ENCODE measurements at regions not wholly inside any gene's neighbourhood (a gene's known extent, or its start where the extent isn't known, plus 50 kb on each side); places are given as distances from the start of the nearest gene placed in this dataset.

DNA sequence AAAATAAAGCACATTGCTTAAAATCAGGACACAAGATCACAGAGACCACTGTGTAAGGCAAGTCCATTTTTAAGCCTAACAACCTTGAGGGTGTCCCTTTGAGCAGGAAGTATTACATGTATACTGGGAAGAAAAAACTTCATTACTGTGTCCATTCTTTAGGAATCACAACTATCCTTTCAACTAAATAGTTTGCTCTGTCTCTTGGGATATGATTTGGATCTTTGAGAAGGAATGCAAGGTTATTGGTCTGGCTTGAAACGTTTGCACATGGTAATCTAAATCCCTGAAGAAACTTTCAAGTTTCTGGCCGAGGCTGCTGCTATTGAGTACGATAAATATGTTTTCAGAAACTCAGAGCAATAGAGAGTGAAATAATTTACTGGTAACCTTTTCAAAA, 923.0 kb upstream of the SEMA6A start:
- DNase-seq (ENCODE audit: low spot score) = no peak

DNA sequence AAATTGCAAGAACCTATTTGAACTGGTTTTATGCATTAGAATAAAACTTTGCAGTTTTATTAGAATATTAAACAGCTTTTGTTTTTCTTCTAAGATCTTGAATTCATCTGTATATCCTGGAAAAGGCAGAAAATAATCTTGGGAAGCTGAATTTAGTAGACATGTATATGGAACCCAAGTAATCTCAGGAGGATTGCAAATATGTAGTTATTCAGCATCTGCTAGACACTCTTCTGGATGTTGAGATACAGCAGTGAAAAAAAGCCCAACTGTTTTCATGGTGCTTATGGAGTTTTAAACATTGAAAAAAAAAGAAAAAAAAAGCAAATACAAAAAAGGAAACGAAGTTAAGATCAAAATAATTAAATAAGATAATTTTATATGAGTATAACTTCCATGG, 922.2 kb upstream of the SEMA6A start:
- no peak for DNase-seq (ENCODE audit: low spot score)

DNA sequence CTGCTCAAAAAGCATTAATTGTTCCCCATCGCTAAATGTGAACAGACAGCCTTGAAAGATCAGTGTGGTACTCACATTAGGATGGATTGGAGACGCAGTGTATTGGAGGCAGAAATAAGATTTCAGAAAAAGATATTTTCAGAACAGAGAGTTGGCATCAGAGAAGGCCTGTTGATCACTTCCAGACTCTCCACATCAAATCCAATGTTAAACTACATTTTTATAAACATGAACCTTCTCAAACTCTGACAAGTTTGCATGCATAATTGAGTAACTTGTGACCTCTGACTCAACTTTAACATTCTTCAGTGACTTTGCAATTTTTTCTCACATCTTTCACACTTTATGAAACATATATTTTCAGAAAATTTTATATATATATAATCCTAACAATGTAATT, 919.6 kb upstream of the SEMA6A start:
- no peak for DNase-seq (ENCODE audit: low spot score)

DNA sequence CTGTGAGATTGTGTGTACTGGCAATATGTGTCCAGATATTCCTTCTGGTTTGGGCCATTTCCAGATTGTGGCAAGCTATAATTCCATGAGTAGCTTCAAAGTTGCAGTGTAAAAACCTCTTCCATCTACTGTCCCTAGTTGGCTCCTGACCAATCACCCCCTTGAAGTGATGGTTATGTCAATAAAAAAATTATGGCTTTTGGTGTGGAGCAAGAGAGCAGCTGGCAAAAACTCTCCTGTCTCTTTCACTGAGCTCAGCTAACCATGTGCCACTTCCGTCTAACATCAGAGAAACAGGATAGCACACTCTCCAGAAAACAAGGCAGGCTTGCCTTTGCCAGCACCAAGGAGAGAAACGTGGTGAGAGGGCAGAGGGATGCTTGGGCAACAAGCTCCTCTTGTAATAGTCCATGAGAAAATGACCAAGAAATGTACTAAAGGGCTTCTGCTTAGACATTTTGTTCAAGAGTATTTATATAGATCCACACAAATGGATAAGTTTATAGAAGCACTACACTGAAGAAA, 914.4 kb upstream of the SEMA6A start:
- DNase-seq (ENCODE audit: low spot score) = no peak

DNA sequence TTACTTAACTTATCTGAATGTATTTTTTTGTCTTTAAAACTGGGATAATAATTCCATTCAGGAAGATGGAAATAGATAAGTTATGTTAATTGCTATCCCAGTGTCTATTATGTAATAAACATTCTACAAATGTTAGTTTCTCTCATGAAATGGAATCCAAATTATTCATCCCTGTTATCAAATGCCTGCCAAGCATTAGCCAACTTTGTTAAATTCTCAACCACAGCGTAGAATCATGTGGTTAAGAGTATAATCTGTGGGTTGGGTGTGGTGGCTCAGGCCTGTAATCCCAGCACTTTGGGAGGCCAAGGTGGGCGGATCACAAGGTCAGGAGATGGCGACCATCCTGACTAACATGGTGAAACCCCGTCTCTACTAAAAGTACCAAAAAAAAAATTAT, 912.9 kb upstream of the SEMA6A start:
- DNase-seq (ENCODE audit: low spot score) = no peak

DNA sequence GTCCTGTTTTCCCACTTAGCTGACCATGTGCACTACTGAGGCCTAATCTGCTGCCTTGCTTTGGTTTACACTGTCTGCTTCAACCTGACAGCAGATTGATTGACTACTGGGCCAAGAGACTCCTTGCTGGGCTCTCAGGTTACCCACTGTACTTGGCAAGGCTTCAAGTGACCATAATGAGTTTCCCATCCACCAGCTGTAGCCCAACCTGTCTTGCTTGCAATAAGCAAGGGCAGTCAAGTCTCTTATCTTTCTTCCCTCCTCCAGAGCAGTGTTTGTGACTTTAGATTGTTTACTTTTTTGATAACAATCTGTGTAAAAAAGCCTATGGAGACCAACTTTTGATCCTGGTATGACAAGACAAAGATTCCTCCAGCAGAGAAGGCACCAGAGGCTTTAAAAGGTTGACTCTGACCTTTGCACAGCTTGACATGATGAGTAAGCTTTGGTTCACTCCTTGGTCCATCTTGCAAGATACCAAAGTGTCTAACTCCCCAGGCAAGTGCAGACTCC, 912.3 kb upstream of the SEMA6A start:
- DNase-seq (ENCODE audit: low spot score) = no peak

DNA sequence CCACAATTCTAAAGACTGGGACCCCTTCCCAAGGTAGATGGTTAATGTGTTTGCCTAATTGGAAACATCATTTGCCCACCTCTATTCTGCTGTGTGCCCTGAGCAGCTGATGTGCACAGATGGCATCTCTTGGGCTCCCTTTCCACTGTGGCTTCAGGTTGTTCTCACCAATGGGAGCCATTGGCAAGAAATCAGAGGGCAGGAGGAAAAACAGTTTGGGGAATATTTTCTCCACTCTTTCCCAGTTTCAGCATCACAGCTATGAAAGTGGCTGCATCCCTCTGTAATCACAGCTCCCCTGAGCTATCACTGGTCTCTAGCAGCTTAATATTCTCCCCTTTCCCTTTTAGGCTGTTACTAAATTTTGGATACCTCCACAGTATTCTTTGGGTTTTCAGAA, 911.6 kb upstream of the SEMA6A start:
- no peak for DNase-seq (ENCODE audit: low spot score)

DNA sequence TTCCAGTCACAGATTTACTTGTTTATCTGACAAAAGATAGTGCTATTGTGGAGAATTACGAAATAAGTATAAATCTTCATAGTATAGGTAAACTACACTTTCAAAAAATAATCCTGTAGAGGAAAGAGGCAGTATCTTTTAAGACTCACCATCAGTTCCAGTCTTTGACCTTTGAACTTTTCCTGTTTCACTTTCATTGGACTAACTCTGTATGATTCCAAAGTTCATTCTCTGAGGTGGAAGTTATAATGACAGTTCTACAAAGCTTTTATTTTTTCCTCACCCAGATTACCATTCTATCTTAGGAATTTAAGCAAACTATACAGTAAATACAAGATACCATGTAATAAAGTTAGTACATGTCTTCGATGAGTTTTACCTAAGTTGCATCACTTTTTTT, 901.3 kb upstream of the SEMA6A start:
- no peak for DNase-seq (ENCODE audit: low spot score)

DNA sequence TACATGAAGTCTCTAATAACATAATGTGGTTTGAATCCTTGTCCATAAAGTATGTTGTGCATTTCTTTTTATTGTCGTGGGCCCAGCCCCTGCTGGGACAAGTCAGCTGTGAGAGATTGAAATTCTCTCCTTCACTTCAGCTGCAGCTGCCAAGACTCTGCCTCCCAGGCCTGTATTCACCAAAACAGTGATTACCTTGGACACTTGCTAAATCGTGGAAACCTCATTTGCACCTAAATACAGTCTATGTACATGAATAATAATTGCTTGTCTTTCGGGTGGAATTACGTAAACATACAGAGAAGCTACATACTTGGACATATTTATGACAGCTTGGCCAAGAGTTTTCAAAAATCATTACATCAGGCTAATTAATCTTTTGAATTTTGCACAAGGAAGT, 898.5 kb upstream of the SEMA6A start:
- DNase-seq (ENCODE audit: low spot score) = no peak

DNA sequence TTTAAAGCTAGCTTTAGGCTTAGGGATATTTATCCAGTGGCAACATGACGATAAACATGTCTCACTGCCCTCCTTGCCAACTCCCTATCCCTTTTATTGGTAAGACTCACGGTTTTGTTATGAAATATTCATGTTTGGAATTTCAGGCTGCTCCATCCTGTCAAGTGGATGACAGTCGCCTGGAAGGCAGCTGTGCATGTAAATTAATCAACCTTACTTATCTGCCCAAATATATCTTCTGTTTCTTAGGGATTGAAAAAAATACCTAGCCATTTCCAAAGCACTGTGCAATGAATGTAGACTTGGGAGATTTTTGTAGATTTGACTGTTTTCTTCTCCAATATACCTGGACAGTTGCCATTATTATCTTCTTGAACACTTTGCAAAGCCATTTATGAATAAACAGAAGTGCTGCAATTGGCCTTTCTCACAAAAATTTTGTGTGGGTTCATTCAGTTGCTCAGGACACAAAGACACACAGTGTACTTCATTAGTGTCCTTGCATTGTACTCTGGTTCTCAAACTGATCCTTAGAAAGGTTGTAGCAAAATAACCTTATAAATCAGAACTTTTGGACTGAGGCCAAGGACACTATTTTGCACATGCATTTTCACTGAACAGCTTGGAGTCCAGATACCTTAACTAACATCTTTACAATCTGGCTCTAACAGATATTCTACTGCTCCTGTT, 889.4 kb upstream of the SEMA6A start:
- DNase-seq (ENCODE audit: low spot score) = no peak

DNA sequence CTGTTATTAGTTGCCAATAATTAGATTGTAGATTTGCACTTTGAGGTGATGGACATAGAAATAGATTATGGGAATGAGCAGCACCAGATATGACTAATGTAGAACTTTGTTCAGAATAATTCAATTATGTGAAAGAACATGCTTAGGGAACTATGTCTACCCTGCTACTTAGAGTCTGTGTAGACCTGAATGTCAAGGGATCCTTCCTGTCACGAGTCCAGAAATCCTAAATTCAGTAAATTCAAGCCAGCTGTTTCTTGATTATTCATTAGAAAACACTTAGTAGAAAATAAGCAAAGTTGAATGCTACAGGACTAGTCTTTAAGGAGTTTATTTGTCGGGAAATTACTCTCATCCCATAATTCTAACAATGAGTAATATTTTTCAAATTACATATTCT, 887.3 kb upstream of the SEMA6A start:
- no peak for DNase-seq (ENCODE audit: low spot score)

DNA sequence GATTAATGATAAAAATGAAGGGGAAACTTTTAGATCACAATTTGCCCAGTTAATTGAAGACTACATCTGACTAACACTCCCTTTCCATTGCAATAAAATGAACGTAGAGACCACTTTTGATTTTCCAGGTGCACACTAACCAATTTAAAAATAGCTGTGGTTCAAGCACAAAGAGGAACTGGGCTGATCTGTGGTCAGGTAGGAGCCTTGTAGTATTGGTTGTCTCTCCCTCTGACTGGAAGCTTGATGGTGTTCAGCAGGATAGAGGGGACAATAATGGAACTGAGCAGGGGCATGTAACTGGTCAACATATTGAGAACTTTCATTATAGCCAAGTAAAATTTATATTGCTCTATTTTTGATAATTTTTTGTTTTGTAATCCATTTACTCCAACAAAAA, 886.8 kb upstream of the SEMA6A start:
- no peak for DNase-seq (ENCODE audit: low spot score)

DNA sequence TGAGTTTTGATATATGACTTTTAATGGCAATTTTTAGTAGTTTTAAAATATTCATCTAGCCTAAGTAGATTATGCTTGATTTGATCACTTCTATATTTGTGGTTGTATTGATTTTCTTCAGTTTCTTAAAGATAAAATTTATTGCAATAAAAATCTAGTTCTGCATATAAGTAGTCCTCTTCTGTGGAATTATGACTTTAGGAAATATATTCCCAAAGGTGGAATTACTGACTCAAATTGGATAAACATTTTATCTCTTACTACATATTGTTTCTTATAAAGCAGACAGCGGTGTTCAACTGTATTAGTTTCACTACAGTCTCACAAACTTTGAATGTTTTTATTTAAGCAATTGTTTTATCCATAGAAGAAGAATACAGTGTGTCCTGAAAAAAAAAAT, 883.0 kb upstream of the SEMA6A start:
- DNase-seq (ENCODE audit: low spot score) = no peak

DNA sequence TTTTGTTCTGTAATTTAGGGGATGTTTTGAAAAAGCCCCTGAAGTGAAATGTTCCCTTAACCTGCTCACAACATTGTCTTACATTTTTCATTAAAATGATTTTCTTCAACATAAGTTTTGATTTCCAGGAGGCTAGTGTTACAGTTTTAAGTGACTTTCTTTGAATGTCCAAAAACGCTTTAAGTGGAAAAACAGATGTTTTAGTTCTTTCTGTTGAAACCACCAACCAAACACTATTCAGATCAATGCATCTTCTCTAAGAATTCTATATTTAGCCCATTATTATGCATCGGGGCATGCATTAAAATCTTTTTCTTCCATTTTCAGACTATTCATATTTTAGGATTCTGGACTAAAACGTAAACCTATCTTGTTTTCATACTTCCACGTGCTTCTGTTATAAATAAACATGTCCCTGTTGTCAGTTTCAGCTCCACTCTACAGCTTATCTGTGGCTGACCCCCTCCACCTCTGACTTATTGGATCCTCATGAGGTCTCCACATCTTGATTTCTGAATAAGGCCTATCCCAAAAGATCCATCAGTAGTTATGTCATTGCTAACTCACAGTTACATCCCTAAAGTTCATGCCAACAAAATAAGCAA, 882.3 kb upstream of the SEMA6A start:
- no peak for DNase-seq (ENCODE audit: low spot score)

DNA sequence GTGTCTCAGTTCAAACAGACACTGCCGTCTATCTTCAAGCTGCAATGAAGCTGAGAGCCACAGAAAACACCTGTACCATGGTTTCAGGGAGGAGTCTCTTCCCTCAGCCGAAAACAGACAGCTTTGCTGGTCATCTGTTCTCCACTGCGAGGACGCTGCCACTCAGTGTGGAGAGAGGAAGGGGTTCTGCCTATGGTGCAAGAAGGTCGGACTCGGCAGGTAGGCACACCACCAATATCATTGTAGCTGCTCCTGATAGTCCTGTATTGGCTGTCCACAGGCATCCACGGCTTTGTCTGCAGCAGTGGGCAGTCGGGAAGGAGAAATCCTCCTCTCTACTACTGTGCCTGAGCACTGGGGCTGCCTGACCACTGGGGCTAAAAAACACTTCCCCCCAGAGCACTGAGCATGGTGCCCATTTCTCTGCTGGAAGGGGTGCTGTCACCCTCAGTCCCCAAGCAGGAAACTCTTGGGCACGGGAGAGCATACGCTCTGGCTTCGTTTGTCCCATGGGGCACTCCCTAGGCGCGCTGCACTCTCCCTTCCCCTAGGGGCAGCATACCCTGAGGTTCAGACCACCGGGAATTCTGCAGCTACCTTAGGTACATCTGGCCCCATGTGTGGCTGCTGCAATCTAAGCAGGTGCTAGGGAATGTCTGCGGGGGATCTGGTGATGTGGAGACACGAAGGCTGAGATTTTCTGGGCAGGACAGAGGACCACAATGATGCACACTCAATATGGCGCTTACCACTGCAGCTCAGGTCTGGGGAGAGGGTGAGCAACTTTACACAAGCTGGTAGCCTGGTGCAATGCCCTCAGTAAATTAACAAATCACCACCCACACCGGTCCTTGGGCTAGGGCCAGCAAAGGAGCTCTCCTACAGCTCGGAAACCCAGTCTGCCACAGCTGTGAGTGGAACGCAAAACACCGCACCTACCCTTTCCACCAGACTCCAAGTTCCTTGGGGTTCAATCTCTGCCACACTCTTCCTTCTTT, 880.9 kb upstream of the SEMA6A start:
- DNase-seq (ENCODE audit: low spot score) = no peak

DNA sequence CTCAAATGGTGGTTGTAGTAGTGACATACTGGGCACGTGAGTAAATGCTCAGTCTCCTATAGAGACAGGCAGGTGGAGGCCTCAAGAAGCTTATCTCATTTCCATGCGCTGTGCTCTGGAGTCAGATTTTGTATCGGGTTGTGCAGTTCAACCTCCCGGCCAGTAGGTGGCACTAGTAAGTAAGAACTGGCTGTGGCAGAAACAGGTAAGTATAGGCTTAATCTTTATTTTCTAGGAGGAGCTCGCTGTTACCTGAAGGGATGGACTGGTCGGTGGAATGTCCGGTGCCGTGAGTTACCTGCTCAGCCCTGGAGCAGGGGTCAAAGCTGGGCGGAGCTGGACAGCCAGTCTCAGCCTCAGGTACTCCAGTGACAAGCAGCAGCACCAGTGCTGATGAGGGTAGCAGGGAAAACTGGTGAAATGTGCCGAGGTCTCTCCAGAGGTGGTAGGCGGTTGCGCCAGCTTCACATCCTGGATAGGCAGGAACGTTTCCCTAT, 880.1 kb upstream of the SEMA6A start:
- peak; percentile 7 for DNase-seq (ENCODE audit: low spot score)

DNA sequence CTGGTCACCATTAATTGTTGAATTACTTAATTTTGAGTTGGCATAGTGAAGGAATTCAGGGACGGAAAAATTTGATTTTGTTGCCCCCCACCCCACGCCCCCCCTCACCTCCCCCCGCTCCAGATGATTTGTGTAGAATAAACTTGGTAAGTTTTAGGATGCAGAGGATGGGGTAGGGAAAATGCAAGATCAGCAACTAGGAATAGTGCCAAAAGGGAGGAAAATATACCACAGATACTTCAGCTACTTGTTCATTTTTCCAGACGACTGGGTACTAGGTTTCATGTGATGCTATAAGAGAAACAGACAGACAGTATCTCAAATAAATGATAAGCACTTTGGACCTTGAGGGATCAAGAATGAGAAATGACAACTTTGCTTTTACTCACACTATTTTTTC, 862.2 kb upstream of the SEMA6A start:
- DNase-seq (ENCODE audit: low spot score) = no peak

DNA sequence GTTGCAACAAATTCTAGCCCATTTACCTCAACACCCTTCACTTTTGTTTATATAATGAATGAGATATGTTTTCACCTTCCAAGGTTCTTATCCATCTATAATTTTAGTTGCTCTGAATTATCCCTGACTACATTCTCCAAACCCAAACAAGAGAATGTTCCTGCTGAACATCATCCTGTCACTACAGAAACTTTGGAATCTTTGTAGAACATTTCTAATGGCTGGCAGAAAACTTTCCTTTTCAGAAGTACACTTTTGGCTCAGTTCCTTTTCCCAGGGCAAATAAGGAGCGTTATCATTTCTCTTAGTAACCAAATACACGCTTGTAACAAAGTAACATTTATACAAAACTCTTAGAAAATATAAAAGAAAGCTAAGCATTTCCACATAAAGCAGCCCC, 860.6 kb upstream of the SEMA6A start:
- DNase-seq (ENCODE audit: low spot score) = no peak

DNA sequence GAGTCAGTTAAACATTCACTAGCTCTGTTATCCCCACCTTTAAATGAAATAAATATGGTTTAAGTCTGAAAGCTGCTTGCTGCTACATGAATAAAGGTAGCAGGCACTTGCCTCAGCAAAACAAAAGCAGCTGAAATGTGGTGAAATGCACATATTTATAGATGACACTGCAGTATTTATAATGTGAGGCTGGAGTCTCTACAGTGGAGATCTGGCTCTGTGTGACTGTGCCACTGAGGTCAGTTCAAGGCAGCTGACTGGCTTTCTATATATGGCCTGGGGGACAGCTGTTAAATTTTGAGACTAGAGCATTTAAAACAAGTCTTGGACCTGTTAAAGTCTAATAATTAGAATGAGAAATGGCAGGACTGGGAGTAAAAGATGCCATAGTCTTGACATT, 859.6 kb upstream of the SEMA6A start:
- DNase-seq (ENCODE audit: low spot score) = no peak

DNA sequence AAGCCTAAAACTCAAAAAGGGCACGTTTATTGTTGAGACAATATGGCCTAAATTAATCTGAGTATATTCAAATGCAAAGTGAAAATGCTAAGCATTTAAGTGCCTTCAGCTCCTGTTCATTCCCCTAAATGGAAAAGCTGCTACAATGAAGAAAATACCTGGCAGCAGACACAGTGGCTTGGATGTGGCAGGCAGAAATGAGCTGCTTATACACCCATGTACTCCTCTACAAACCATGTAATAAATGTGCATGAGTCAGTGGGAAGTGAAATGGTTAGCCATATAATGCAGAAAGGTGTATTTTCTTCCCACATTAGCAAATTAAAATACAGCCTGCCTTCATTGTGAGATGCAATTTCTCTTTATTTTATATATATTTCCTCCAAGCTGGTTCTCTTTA, 859.2 kb upstream of the SEMA6A start:
- DNase-seq (ENCODE audit: low spot score) = no peak

DNA sequence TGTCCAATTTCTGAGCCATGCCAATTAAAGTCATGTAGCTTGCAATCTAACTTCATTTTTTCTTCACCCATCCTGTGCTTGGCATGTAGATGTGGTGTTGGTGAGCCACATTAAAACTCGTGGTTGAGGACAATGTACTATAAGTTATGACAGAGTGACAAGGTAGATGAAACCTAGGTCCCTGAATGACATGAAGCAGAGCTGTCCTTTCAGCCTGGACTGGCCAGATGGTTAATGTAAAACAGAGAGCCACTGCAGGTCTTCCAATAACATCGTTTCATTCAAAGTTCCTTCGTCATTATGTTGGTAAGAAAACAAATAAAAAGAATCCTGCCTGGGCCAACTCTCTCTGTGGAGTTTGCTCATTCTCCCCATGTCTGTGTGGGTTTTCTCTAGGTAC, 856.5 kb upstream of the SEMA6A start:
- DNase-seq (ENCODE audit: low spot score) = no peak

DNA sequence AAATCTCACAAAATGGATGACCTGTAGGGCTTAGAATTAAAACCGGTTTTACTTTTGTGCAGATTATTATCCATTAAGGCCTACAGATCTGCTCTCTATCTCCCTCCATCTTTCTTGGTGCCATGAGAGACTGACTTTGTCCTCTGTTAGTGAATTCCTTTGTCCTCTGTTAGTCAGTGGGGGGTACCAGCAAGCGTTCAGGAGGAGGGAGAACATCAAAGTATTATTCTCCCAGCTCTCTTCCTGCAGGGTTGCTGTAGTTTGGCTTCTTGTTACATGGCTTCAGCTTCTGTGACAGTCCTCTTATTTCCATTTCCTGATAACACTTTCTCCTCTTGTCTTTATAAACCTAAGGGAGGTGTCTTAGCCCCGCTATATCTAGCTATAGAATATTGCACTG, 850.5 kb upstream of the SEMA6A start:
- no peak for DNase-seq (ENCODE audit: low spot score)

All from AG08395 (cell line).